Fibroblast of skin of back (primary cell): ENCODE measurements at regions not wholly inside any gene's neighbourhood (a gene's known extent, or its start where the extent isn't known, plus 50 kb on each side); places are given as distances from the start of the nearest gene placed in this dataset.
"Not testable (repeated sequence)": the region's sequence is repeated elsewhere in the genome, so short reads cannot be mapped to it uniquely, and the experiment has no call there.

ENCODE experiments used
- DNase-seq: peaks from one replicate; pipeline ENCODE4 v3.0.0-alpha.2; 2013

- no peak for DNase-seq
These were observed 270.4 kb downstream of the TEX29 start for GRCh38 chr13:111590796-111591195.

- DNase-seq, result not testable (repeated sequence)
These were observed 273.0 kb downstream of the TEX29 start for GRCh38 chr13:111593490-111593889.

DNA sequence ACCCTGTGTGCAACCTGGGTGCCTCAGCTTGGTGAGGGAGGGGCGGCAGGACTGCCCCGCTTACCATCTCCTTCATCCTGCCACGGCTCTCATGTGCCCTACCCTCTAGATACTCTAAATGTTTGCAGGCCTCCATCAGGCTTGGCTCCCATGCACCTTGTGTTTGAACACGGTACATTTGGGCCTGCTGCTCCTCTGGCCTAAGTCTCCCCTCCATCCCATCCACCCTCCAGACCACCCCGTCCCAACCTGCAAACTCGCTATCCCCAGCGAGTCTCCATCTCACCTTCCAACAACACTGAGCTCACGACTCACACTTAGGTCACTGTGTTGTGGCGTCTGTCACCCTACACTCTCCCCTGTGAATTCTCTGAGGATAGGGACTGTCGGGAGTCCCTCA lies 274.2 kb downstream of the TEX29 start:
- DNase-seq, result no peak

- DNase-seq, result no peak
These were observed 274.8 kb downstream of the TEX29 start for GRCh38 chr13:111595276-111595675.

GRCh38 chr13:111595791-111596190 lies 275.3 kb downstream of the TEX29 start:
- no peak for DNase-seq

DNA sequence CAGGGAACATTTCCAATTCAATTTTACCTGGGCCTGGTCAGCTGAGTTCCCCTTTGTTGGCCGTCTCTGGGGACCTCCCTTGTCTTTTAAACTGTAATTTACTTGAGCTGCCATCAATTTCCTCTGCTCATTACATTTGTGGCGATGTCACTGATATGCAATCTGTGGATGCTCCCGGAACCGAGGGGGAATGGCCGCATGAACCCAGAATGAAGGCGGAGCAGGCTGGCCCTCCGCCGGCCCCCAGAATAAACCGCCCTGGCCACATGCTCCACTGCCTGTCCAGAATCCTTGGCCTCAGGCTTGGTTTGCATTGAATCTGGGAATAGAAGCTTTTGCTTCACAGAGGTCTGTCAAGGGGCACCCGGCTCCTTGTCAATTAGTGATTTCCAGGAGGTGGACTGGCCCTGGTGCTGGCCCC lies 276.8 kb downstream of the TEX29 start:
- DNase-seq, result no peak

DNA sequence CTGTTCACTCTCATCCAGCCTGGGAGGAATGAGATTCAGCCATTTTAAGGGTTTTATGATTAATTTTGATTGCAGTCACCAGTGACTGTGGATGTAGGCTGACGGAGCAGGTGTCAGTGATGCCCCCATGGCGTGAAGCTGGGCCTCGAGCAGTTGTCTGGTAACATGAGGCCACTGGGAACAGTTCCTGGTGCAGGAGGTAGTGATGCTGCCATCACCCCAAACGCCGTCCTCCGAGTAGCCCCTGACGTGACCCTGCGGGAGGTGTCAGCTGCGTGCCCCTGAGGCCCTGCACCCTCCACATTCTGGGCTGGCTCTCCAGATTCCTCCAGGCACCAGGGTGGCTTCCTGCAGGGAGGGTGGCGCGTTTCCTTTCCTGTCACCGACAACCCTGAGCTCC lies 277.2 kb downstream of the TEX29 start:
- DNase-seq, result no peak

- no peak for DNase-seq
These were observed 278.3 kb downstream of the TEX29 start for GRCh38 chr13:111598747-111599146.

DNA sequence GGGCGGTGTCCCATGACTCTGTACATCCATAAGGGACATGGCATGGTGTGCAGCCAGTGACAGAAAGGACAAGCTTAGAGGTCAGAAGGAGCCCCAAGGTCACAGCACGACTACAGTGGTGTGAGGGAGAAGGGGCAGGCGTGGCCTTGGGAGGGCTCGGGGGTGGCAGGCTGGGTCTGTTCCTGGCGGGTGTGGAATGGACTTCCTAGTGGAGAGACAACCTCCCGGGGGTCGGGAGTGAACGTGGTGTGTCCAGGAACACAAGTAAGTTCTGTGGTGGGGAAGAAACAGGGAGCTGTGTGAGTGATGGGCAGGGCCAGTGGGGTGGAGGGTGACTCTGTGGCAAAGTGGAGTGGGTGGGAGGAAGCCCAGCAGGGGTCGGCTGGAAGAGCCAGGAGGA lies 279.3 kb downstream of the TEX29 start:
- DNase-seq, result no peak

GRCh38 chr13:111602874-111603273 lies 282.4 kb downstream of the TEX29 start:
- no peak for DNase-seq

GRCh38 chr13:111604097-111604496 lies 283.7 kb downstream of the TEX29 start:
- DNase-seq, result no peak

GRCh38 chr13:111608556-111608955 lies 288.1 kb downstream of the TEX29 start:
- DNase-seq, result no peak

DNA sequence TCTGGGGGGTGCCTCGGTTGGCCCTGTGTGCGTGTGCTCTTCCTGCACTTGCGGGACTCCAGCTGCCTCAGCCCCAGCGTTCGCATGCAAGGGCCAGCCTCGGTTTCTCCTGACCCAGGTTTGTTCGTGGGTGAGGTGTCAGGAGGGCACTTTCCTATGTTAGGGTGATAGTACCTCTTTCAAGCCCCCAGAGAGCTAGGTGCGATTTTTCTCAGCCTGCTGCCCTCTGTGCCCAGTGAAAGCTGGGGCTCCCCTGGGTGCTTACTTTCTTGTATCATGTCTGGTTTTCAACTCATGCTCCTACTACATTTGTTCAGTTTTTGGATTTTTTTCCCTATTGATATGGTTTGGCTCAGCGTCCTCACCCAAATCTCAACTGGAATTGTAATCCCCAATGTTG lies 289.2 kb downstream of the TEX29 start:
- no peak for DNase-seq

GRCh38 chr13:111610081-111610480 lies 289.6 kb downstream of the TEX29 start:
- no peak for DNase-seq

GRCh38 chr13:111610879-111611278 lies 290.4 kb downstream of the TEX29 start:
- DNase-seq, result no peak

DNA sequence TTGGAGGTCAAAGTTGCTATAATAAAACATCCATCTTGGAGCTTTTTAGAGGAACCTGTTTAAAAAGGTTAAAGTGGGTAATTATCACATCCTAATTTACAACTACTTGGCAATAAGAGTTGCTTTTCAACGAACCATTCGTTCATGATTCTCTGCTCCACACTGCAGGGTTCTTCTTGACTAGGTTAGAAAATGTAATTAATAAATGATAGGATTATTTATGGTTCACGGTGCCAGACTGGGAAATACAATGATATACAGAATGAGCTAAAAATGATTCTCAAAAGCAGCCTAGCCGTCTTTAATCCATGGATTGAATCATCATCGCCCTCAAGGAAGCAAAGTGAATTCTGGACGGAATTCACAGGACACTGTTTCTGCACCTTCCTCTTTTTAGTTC lies 291.2 kb downstream of the TEX29 start:
- DNase-seq, result no peak

DNA sequence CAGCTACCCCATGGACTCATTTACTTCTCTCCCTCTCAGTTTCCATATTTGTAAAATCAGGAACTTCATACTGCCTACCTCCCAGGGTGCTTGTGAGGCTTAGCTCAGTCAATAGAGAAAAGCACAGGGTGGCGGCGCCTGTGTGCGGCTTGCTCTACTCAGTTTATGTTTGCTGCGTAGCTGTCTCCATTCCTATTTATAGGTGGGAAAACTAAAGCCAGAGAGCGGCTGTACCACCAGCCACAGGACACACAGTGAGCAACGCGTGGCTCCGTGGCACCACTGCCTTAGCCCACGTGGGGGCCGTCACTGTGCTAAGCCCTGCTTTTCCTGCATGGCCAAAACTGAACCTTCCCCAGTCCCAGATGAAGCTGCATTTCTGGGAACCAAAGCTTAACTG lies 292.4 kb downstream of the TEX29 start:
- no peak for DNase-seq

- no peak for DNase-seq
These were observed 293.6 kb downstream of the TEX29 start for GRCh38 chr13:111614009-111614408.

DNA sequence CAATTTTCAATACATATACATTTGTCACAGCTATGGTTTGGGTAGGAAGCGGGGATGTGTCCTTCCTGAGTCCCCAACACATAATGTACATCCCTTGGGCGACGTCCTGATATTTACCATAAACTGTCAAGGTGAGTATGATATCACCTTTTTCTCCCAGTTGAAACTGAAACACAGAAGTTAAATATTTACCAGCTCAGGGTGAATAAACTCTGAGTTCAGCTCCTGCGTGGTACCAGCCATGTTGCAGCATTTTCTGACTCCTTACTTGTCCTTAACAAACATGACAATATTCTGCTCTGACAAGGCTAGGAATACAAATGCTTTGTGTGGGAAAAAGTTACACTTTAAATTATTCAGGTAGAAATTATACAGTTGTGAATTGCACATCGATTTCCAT lies 294.2 kb downstream of the TEX29 start:
- no peak for DNase-seq

DNA sequence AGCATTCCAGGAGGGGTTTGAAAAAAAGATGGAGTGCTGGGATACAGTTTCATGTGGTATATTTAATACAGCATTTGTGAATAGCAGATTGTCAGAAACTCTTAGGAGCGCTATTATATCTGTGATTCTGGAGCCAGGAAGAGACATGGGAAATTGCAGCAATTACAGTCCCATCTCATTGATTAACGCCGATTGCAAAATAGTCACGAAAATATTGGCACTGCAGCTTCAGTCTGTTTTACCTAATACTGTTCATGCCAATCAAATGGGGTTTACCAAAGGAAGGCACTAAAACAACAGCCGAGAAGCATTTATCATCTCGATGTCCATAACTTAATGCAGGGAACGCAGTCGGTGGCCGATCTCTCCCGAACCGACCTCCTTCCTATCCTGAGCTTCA lies 295.8 kb downstream of the TEX29 start:
- no peak for DNase-seq

DNA sequence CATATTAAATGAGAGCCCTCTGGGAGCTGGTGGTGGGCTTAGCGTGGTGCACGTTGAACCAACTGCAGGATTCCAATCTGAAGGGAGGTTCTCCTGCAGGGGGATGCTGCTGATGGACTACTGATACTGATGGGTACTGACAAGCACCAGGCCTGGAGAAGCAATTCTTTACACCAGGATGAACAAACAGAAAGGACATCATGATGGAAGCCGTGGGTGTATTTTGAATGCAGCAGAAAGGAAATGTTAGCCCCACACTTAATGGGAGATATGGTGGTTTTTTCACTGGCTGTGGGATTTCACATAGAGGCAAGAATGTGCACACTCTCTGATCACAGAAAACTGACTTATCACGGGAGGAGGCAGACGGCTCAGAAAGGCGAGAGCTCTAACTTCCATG lies 299.7 kb downstream of the TEX29 start:
- DNase-seq, result no peak

GRCh38 chr13:111620586-111620985 lies 300.1 kb downstream of the TEX29 start:
- no peak for DNase-seq

GRCh38 chr13:111621164-111621563 lies 300.7 kb downstream of the TEX29 start:
- DNase-seq, result no peak

DNA sequence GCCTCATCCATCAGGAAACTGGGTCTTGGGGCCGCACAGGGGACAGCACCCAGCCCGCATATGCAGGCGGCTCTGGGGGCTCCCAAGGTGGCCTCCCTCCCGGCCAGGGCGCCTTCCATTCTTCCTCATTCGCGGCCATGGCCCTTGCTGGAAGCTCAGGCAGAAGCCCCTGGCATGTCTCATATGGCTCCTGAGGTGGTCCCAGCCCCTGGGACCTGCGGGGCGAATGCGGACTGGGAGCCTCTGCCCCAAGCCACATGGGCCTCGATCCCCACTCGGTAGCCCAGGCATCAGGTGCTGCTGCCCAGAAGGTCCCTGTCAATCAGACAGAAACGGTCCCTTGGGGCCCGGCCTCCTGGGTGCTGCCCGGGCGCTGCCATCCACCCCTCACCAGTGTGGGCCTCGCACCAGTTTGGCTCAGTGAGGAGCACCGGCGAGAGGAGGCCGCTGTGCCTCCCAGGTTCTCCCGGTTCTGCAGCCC lies 301.6 kb downstream of the TEX29 start:
- no peak for DNase-seq

DNA sequence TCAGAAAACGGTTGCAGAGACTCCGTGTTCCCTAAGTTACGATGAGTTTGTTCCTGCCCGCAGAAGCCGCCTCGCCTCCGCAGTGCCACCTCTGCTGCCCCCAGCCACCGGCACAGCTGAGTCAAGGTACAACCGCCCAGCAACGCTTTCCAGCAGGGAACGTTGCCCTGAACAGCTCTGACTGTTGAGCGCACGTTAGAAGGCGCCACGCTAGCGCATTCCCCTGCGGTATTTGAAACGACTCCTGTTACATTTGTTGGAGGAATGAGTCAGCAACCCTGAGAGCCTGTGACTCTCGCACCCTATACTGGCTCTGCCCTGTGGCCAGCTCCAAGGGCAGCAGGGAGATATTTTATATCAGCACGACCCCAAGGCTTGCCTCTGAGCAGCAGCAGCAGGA lies 302.8 kb downstream of the TEX29 start:
- DNase-seq, result no peak
